MM.1S (cell line): ENCODE measurements at regions not wholly inside any gene's neighbourhood (a gene's known extent, or its start where the extent isn't known, plus 50 kb on each side); places are given as distances from the start of the nearest gene placed in this dataset.

Source experiments
- DNase-seq: peaks from one replicate; pipeline ENCODE4 v3.0.0-alpha.2; 2015
- H2AFZ ChIP-seq: fragments of 300-600 bp; sonication (generic); 2 replicates; pipeline ENCODE4 v1.6.0; 2016; ENCODE audit warnings: antibody characterized with exemption, low read length
- H3F3A ChIP-seq: fragments of 300-600 bp; sonication (generic); 2 replicates; pipeline ENCODE4 v1.6.1; 2016; ENCODE audit warnings: mild to moderate bottlenecking, antibody characterized with exemption, low read length, moderate library complexity, mixed read lengths; ENCODE audit not compliant: insufficient read depth
- H3K27ac ChIP-seq: fragments of 300-600 bp; sonication (generic); 2 replicates; pipeline ENCODE4 v1.5.1; 2016; ENCODE audit warnings: mild to moderate bottlenecking, low read length
- H3K27me3 ChIP-seq: fragments of 300-600 bp; sonication (generic); replicated peaks from 2 replicates; pipeline ENCODE4 v1.6.0; 2016; ENCODE audit warnings: low read length; ENCODE audit not compliant: insufficient read depth
- H3K36me3 ChIP-seq: fragments of 300-600 bp; sonication (generic); replicated peaks from 2 replicates; pipeline ENCODE4 v1.6.1; 2016; ENCODE audit warnings: mild to moderate bottlenecking, low read length, mixed read lengths; ENCODE audit not compliant: insufficient read depth
- H3K4me1 ChIP-seq: fragments of 300-600 bp; sonication (generic); 2 replicates; pipeline ENCODE4 v1.6.1; 2016; ENCODE audit warnings: low read length, mixed read lengths
- H3K4me2 ChIP-seq: fragments of 300-600 bp; sonication (generic); 2 replicates; pipeline ENCODE4 v1.6.0; 2016; ENCODE audit warnings: low read depth, low read length
- H3K4me3 ChIP-seq: fragments of 300-600 bp; sonication (generic); 2 replicates; pipeline ENCODE4 v1.5.1; 2016; ENCODE audit warnings: low read length, mixed read lengths
- H3K79me2 ChIP-seq: fragments of 300-600 bp; sonication (generic); 2 replicates; pipeline ENCODE4 v1.6.1; 2016; ENCODE audit warnings: mixed run types, low read length, mixed read lengths
- H3K9ac ChIP-seq: fragments of 300-600 bp; sonication (generic); 2 replicates; pipeline ENCODE4 v1.6.1; 2016; ENCODE audit warnings: low read length, mixed read lengths
- H3K9me2 ChIP-seq: fragments of 300-600 bp; sonication (generic); replicated peaks from 2 replicates; pipeline ENCODE4 v1.6.1; 2016; ENCODE audit warnings: mild to moderate bottlenecking, low read length, mixed read lengths; ENCODE audit not compliant: insufficient read depth
- H3K9me3 ChIP-seq: fragments of 300-600 bp; sonication (generic); replicated peaks from 2 replicates; pipeline ENCODE4 v1.6.1; 2016; ENCODE audit warnings: mild to moderate bottlenecking, low read length, mixed read lengths; ENCODE audit not compliant: insufficient read depth
- H4K20me1 ChIP-seq: fragments of 300-600 bp; sonication (generic); 2 replicates; pipeline ENCODE4 v1.6.1; 2016; ENCODE audit warnings: mild to moderate bottlenecking, low read length, moderate library complexity, mixed read lengths; ENCODE audit not compliant: insufficient read depth
- CTCF ChIP-seq: fragments of 300-600 bp; sonication (generic); IDR thresholded peaks from 2 replicates; pipeline ENCODE4 v1.5.1; 2016; ENCODE audit warnings: antibody characterized with exemption, low read length, mixed read lengths
- EZH2 ChIP-seq: fragments of 300-600 bp; sonication (generic); optimal IDR thresholded peaks from 2 replicates; pipeline ENCODE3; 2017; ENCODE audit warnings: low read depth, mild to moderate bottlenecking, antibody characterized with exemption, low read length, mixed read lengths
- EZH2phosphoT487 ChIP-seq: fragments of 300-600 bp; sonication (generic); IDR thresholded peaks from 2 replicates; pipeline ENCODE4 v1.6.1; 2018; ENCODE audit warnings: antibody characterized with exemption, low read length

GRCh38 chr4:24024605-24025004 lies 134.8 kb upstream of the PPARGC1A start:
- Histone ChIP-seq H3K4me3 (no peak overlapping the region), H3K9me2 (no peaks in the 10 kb centered on the region), H3K27ac (no peak overlapping the region), H3K4me2 (no peak overlapping the region), H3K9me3 (no peaks in the 10 kb centered on the region), H2AFZ (no peak overlapping the region), H3F3A (no peaks in the 10 kb centered on the region), H4K20me1 (no peaks in the 10 kb centered on the region), H3K36me3 (no peaks in the 10 kb centered on the region), H3K27me3 (no peaks in the 10 kb centered on the region), H3K4me1 (no peaks in the 10 kb centered on the region), H3K9ac (no peak overlapping the region), H3K79me2 (no peaks in the 10 kb centered on the region)
- TF ChIP-seq CTCF (no peak), EZH2 (no peak), EZH2phosphoT487 (no peak)
- DNase-seq: no peak

GRCh38 chr4:24024157-24024556 lies 134.3 kb upstream of the PPARGC1A start:
- no peak for DNase-seq
- Histone ChIP-seq H3K9me3 (no peaks in the 10 kb centered on the region), H3K4me2 (no peak overlapping the region)

GRCh38 chr4:24015782-24016181 lies 125.9 kb upstream of the PPARGC1A start:
- Histone ChIP-seq H3K36me3 (no peaks in the 10 kb centered on the region), H3K9me2 (no peaks in the 10 kb centered on the region), H4K20me1 (no peaks in the 10 kb centered on the region), H3K4me2 (no peak overlapping the region), H3K4me3 (no peak overlapping the region), H3K27ac (no peak overlapping the region), H3K4me1 (0 out of 2 replicates have a peak, but pooled peaks cover 7% of the 10 kb centered on the region), H3K9ac (no peak overlapping the region), H3F3A (no peaks in the 10 kb centered on the region), H3K79me2 (no peaks in the 10 kb centered on the region), H2AFZ (no peak overlapping the region), H3K9me3 (no peaks in the 10 kb centered on the region), H3K27me3 (no peaks in the 10 kb centered on the region)
- no peak for DNase-seq
- TF ChIP-seq CTCF (no peak), EZH2phosphoT487 (no peak), EZH2 (no peak)

More at GRCh38 chr4:24024157-24024556, 134.3 kb upstream of the PPARGC1A start:
- no peaks in the 10 kb centered on the region for H3K27me3 ChIP-seq
- no peaks in the 10 kb centered on the region for H3F3A ChIP-seq
- no peaks in the 10 kb centered on the region for H3K4me1 ChIP-seq
- no peak overlapping the region for H2AFZ ChIP-seq
- no peaks in the 10 kb centered on the region for H4K20me1 ChIP-seq
- no peaks in the 10 kb centered on the region for H3K79me2 ChIP-seq
- no peak overlapping the region for H3K27ac ChIP-seq
- TF ChIP-seq EZH2phosphoT487 (no peak), CTCF (no peak), EZH2 (no peak)
- H3K36me3 ChIP-seq: no peaks in the 10 kb centered on the region
- H3K9ac ChIP-seq: no peak overlapping the region
- H3K4me3 ChIP-seq: no peak overlapping the region
- no peaks in the 10 kb centered on the region for H3K9me2 ChIP-seq
